Thyroid gland (tissue), 4 donors: ENCODE measurements at regions not wholly inside any gene's neighbourhood (a gene's known extent, or its start where the extent isn't known, plus 50 kb on each side); places are given as distances from the start of the nearest gene placed in this dataset.

Experiments
- CTCF ChIP-seq, 6 experiments: fragments of 200-600 bp in 3 of 6; fragments of 450-650 bp in 3 of 6; sonication (generic) in 3 of 6; IDR thresholded peaks; one replicate each; pipeline ENCODE4 v1.5.1; 2016 to 2019; ENCODE audit warnings: antibody characterized with exemption in 6 of 6, mild to moderate bottlenecking in 2 of 6, inconsistent platforms in 1 of 6, moderate library complexity in 1 of 6
- POLR2A ChIP-seq, 2 donors: fragments of 450-650 bp; IDR thresholded peaks; one replicate each; pipeline ENCODE4 v1.6.1; 2017; ENCODE audit warnings: antibody characterized with exemption in 2 of 2, mild to moderate bottlenecking in 2 of 2, moderate library complexity in 1 of 2

GRCh38 chr11:23496340-23496739 lies 636.1 kb upstream of the CCDC179 start:
- no peak for TF ChIP-seq CTCF (IDR thresholded peaks at IDR 0.05)
- TF ChIP-seq POLR2A (IDR thresholded peaks at IDR 0.05), result no peak
